H1 (cell line): ENCODE measurements at regions not wholly inside any gene's neighbourhood (a gene's known extent, or its start where the extent isn't known, plus 50 kb on each side); places are given as distances from the start of the nearest gene placed in this dataset.

ENCODE experiments used
- CTCF ChIA-PET: fragments of 300-600 bp; sonication (Branson Sonifier 250); formaldehyde crosslinking; loops from one replicate; lab custom pipeline; 2021; ENCODE audit not compliant: partially characterized antibody; lab: Charles Lee
- POLR2A ChIA-PET: fragments of 300-600 bp; sonication (Branson Sonifier 250); formaldehyde crosslinking; loops from one replicate; lab custom pipeline; 2021; ENCODE audit warnings: inconsistent platforms; ENCODE audit not compliant: partially characterized antibody; lab: Charles Lee
- DNase-seq, 2 experiments: peaks; one replicate each; pipeline versions ENCODE4 v3.0.0 to v3.0.0-alpha.2; 2010 to 2022; ENCODE audit warnings: low spot score in 2 of 2, low read depth in 1 of 2, mixed read lengths in 1 of 2
- FAIRE-seq: peaks from 2 replicates; lab custom pipeline; 2011; peaks lifted over from hg19 to GRCh38; lab: Jason Lieb, UNC
- H2AFZ ChIP-seq: 2 replicates; pipeline ENCODE4 v1.8.1; 2012; ENCODE audit warnings: low read length, inconsistent platforms
- H2AK5ac ChIP-seq: 2 replicates; pipeline ENCODE4 v1.6.1; 2013; ENCODE audit warnings: low read depth, low read length
- H2BK120ac ChIP-seq: replicated peaks from 2 replicates; pipeline ENCODE3; 2013; ENCODE audit warnings: low read depth, low read length, inconsistent platforms
- H2BK12ac ChIP-seq: 2 replicates; pipeline ENCODE4 v1.6.1; 2013; ENCODE audit warnings: low read depth, low read length
- H2BK15ac ChIP-seq: 2 replicates; pipeline ENCODE4 v1.6.1; 2013; ENCODE audit warnings: low read length
- H2BK20ac ChIP-seq: 2 replicates; pipeline ENCODE4 v1.6.1; 2013; ENCODE audit warnings: low read length
- H2BK5ac ChIP-seq: 2 replicates; pipeline ENCODE4 v1.6.1; 2013; ENCODE audit warnings: low read depth, low read length
- H3K14ac ChIP-seq: 2 replicates; pipeline ENCODE4 v1.6.1; 2013; ENCODE audit warnings: inconsistent platforms; ENCODE audit not compliant: insufficient read length
- H3K18ac ChIP-seq: 2 replicates; pipeline ENCODE4 v1.6.1; 2013; ENCODE audit warnings: low read length; ENCODE audit errors: extremely low read depth
- H3K23ac ChIP-seq: 2 replicates; pipeline ENCODE4 v1.6.1; 2013; ENCODE audit warnings: inconsistent platforms; ENCODE audit not compliant: insufficient read length
- H3K23me2 ChIP-seq: 2 replicates; pipeline ENCODE4 v1.6.1; 2013; ENCODE audit warnings: low read depth, low read length
- H3K27ac ChIP-seq: 2 replicates; pipeline ENCODE4 v1.6.1; 2011; ENCODE audit warnings: low read depth, low read length, inconsistent platforms
- H3K27me3 ChIP-seq, 4 experiments: replicated peaks in 1 of 4; 1 replicate in 1 of 4; 2 replicates in 3 of 4; pipeline versions ENCODE4 v1.6.1 to v1.8.1; 2011 to 2013; ENCODE audit warnings: low read length in 3 of 4, mild to moderate bottlenecking in 3 of 4, inconsistent platforms in 2 of 4, mixed read lengths in 2 of 4, moderate library complexity in 1 of 4; ENCODE audit not compliant: control insufficient read depth in 3 of 4, insufficient read depth in 3 of 4; ENCODE audit errors: extremely low read depth in 1 of 4
- H3K36me3 ChIP-seq, 4 experiments: 2 replicates each; pipeline versions ENCODE4 v1.6.1 to v1.8.1; 2011 to 2013; ENCODE audit warnings: mild to moderate bottlenecking in 4 of 4, low read length in 3 of 4, moderate library complexity in 2 of 4, control low read depth in 1 of 4, inconsistent platforms in 1 of 4; ENCODE audit not compliant: insufficient read depth in 4 of 4, control insufficient read depth in 2 of 4
- H3K4ac ChIP-seq: replicated peaks from 2 replicates; pipeline ENCODE3; 2013; ENCODE audit warnings: low read length, low read depth, mixed read lengths, inconsistent platforms; ENCODE audit not compliant: insufficient read length
- H3K4me1 ChIP-seq, 4 experiments: replicated peaks in 1 of 4; 1 replicate in 1 of 4; 2 replicates in 3 of 4; pipeline versions ENCODE4 v1.6.1 to v1.8.1; 2011 to 2013; ENCODE audit warnings: low read length in 3 of 4, inconsistent platforms in 2 of 4, mixed read lengths in 1 of 4; ENCODE audit not compliant: insufficient read depth in 4 of 4, control insufficient read depth in 3 of 4
- H3K4me2 ChIP-seq, 2 experiments: 2 replicates each; pipeline versions ENCODE4 v1.6.1 to v1.8.1; 2011 to 2013; ENCODE audit warnings: low read depth in 2 of 2, low read length in 2 of 2, control low read depth in 1 of 2, inconsistent platforms in 1 of 2, mild to moderate bottlenecking in 1 of 2; ENCODE audit not compliant: insufficient read depth in 1 of 2
- H3K4me3 ChIP-seq, 4 experiments: fragments of 200-600, 300-600 bp in 1 of 4; sonication (generic), shearing (Covaris generic), sonication (Bioruptor Twin) in 1 of 4; 2 replicates each; pipeline versions ENCODE4 v1.5.1 to v1.8.1; 2011 to 2016; ENCODE audit warnings: low read length in 4 of 4, low read depth in 3 of 4, control low read depth in 2 of 4, inconsistent platforms in 2 of 4, mild to moderate bottlenecking in 2 of 4, mixed read lengths in 1 of 4, moderate library complexity in 1 of 4; ENCODE audit not compliant: insufficient read depth in 2 of 4; ENCODE audit errors: extremely low read depth in 1 of 4
- H3K56ac ChIP-seq: replicated peaks from 2 replicates; pipeline ENCODE3; 2013; ENCODE audit warnings: low read depth, mild to moderate bottlenecking, mixed read lengths, low read length, inconsistent platforms; ENCODE audit not compliant: insufficient read length
- H3K79me1 ChIP-seq: 2 replicates; pipeline ENCODE4 v1.6.1; 2013; ENCODE audit warnings: low read depth, low read length, control low read depth
- H3K79me2 ChIP-seq, 2 experiments: 2 replicates each; pipeline versions ENCODE4 v1.6.1 to v1.8.1; 2012 to 2013; ENCODE audit warnings: low read length in 2 of 2, mild to moderate bottlenecking in 2 of 2, inconsistent platforms in 1 of 2; ENCODE audit not compliant: insufficient read depth in 2 of 2, control insufficient read depth in 1 of 2
- H3K9ac ChIP-seq, 4 experiments: replicated peaks in 1 of 4; 1 replicate in 1 of 4; 2 replicates in 3 of 4; pipeline versions ENCODE4 v1.6.1 to v1.8.1; 2011 to 2013; ENCODE audit warnings: low read depth in 3 of 4, low read length in 3 of 4, control low read depth in 2 of 4, mild to moderate bottlenecking in 2 of 4, moderate library complexity in 2 of 4, inconsistent platforms in 1 of 4; ENCODE audit errors: extremely low read depth in 1 of 4
- H3K9me3 ChIP-seq, 2 experiments: 2 replicates each; pipeline versions ENCODE4 v1.6.1 to v1.8.1; 2012 to 2013; ENCODE audit warnings: mild to moderate bottlenecking in 2 of 2, moderate library complexity in 2 of 2, control low read depth in 1 of 2, inconsistent platforms in 1 of 2, low read depth in 1 of 2, low read length in 1 of 2, mixed read lengths in 1 of 2; ENCODE audit not compliant: insufficient read depth in 2 of 2
- H4K20me1 ChIP-seq, 2 experiments: replicated peaks in 1 of 2; 2 replicates each; pipeline versions ENCODE3 to v1.8.1; 2011 to 2013; ENCODE audit warnings: inconsistent platforms in 2 of 2, low read length in 2 of 2, mild to moderate bottlenecking in 1 of 2; ENCODE audit not compliant: insufficient read depth in 2 of 2, control insufficient read depth in 1 of 2
- H4K5ac ChIP-seq: 2 replicates; pipeline ENCODE4 v1.6.1; 2013; ENCODE audit warnings: low read length, low read depth, mixed read lengths, inconsistent platforms; ENCODE audit not compliant: insufficient read length
- H4K8ac ChIP-seq: 2 replicates; pipeline ENCODE4 v1.8.0; 2013; ENCODE audit warnings: mild to moderate bottlenecking, moderate library complexity, low read length, inconsistent platforms; ENCODE audit not compliant: insufficient read depth; ENCODE audit errors: extremely low read depth
- H4K91ac ChIP-seq: replicated peaks from 2 replicates; pipeline ENCODE3; 2013; ENCODE audit warnings: low read length, mixed read lengths, inconsistent platforms; ENCODE audit not compliant: insufficient read length
- ASH2L ChIP-seq: fragments of 200-600, 300-600 bp; sonication (generic); IDR thresholded peaks from one replicate; pipeline ENCODE4 v1.7.1; 2017; ENCODE audit warnings: low read length
- CEBPB ChIP-seq: IDR thresholded peaks from 2 replicates; pipeline ENCODE4 v1.6.1; 2012; ENCODE audit warnings: low read depth, low read length
- RNF2 ChIP-seq: fragments of 200-900, 300-1000 bp; sonication (generic); IDR thresholded peaks from 2 replicates; pipeline ENCODE4 v1.7.1; 2016; ENCODE audit warnings: borderline replicate concordance, low read depth, mild to moderate bottlenecking, antibody characterized with exemption, low read length; ENCODE audit not compliant: poor library complexity, severe bottlenecking; ENCODE audit errors: missing control alignments
- SP1 ChIP-seq: IDR thresholded peaks from 2 replicates; pipeline ENCODE4 v1.6.1; 2011; ENCODE audit warnings: low read depth, low read length
- SRF ChIP-seq: IDR thresholded peaks from 2 replicates; pipeline ENCODE4 v1.6.1; 2011; ENCODE audit warnings: mild to moderate bottlenecking, low read depth, low read length, moderate library complexity
- TAF1 ChIP-seq: IDR thresholded peaks from 2 replicates; pipeline ENCODE4 v1.6.1; 2011; ENCODE audit warnings: mild to moderate bottlenecking, low read depth, low read length
- TEAD4 ChIP-seq: IDR thresholded peaks from 2 replicates; pipeline ENCODE4 v1.6.1; 2012; ENCODE audit warnings: low read depth, low read length, inconsistent platforms, mixed read lengths
- USF2 ChIP-seq: IDR thresholded peaks from 2 replicates; pipeline ENCODE4 v1.6.1; 2011; ENCODE audit warnings: low read length, improper control_type of control experiment
- WGBS, 2 experiments: shearing (Covaris generic) in 1 of 2; methylation state at CpG; one replicate each; pipeline versions ENCODE4 v1.1.6 to v1.1.7; 2013 to 2015; ENCODE audit warnings: low lambda C conversion rate in 2 of 2, mixed read lengths in 2 of 2, inconsistent platforms in 1 of 2, low coverage in 1 of 2, missing lambda C conversion rate in 1 of 2; ENCODE audit not compliant: insufficient replicate concordance in 2 of 2, insufficient coverage in 1 of 2, insufficient read length in 1 of 2; ENCODE audit errors: extremely low coverage in 1 of 2, missing lambda C conversion rate in 1 of 2; 5-methylcytosine and 5-hydroxymethylcytosine counted together

- no peak overlapping the region for H3K4me2 ChIP-seq
- FAIRE-seq, result no peak
- H3K79me2 ChIP-seq, result no peaks in the 10 kb centered on the region
- no peak overlapping the region for H2BK15ac ChIP-seq
- H4K5ac ChIP-seq, result no peak overlapping the region
- H3K23me2 ChIP-seq, result no peaks in the 10 kb centered on the region
- TF ChIP-seq USF2, result no peak
- no peak for TF ChIP-seq SP1
- no peak for TF ChIP-seq ASH2L
- no peak for TF ChIP-seq TEAD4
- no peak for TF ChIP-seq RNF2
- TF ChIP-seq CEBPB, result no peak
- TF ChIP-seq SRF, result no peak
- TF ChIP-seq TAF1, result no peak
- no peak overlapping the region for H2BK20ac ChIP-seq
- ChIA-PET POLR2A (no interaction called here), CTCF (no interaction called here)
- H3K79me1 ChIP-seq, result no peaks in the 10 kb centered on the region
- H3K27ac ChIP-seq, result no peak overlapping the region
- H3K4ac ChIP-seq, result no peak overlapping the region
- H2BK120ac ChIP-seq, result no peak overlapping the region
- H3K14ac ChIP-seq, result no peak overlapping the region
- H2AK5ac ChIP-seq, result no peak overlapping the region
- WGBS, 2 experiments, result 94% methylated on average over 2 of the region's 2 CpGs; no CpG with 5 or more reads in 1 of the 2 experiments
- no peak overlapping the region for H2AFZ ChIP-seq
- H2BK5ac ChIP-seq, result no peak overlapping the region
- H3K4me1 ChIP-seq, result no peaks in the 10 kb centered on the region
- H3K4me3 ChIP-seq, result no peak overlapping the region
- H3K18ac ChIP-seq, result no peak overlapping the region
- no peak for DNase-seq
- H3K27me3 ChIP-seq, result no peaks in the 10 kb centered on the region
- H3K9me3 ChIP-seq, result 0 out of 4 replicates have a peak, but pooled peaks cover 0 to 3% of the 10 kb centered on the region in 2 experiments
- no peak overlapping the region for H3K9ac ChIP-seq
- no peaks in the 10 kb centered on the region for H3K36me3 ChIP-seq
- H2BK12ac ChIP-seq, result no peak overlapping the region
- no peak overlapping the region for H3K23ac ChIP-seq
- no peak overlapping the region for H4K91ac ChIP-seq
- H3K56ac ChIP-seq, result no peak overlapping the region
- no peaks in the 10 kb centered on the region for H4K20me1 ChIP-seq
- H4K8ac ChIP-seq, result no peak overlapping the region
Measured at GRCh38 chr18:42437646-42438045, 482.6 kb downstream of the PIK3C3 start.
